ENCODE measurements at regions not wholly inside any gene's neighbourhood (a gene's known extent, or its start where the extent isn't known, plus 50 kb on each side); places are given as distances from the start of the nearest gene placed in this dataset.

GRCh38 chr11:80626721-80627120 lies 1185.9 kb upstream of the TENM4 start:
- TF ChIP-seq CTCF (IDR thresholded peaks at IDR 0.05) (no peak), POLR2A (IDR thresholded peaks at IDR 0.05) (no peak)
